ENCODE measurements at regions not wholly inside any gene's neighbourhood (a gene's known extent, or its start where the extent isn't known, plus 50 kb on each side); places are given as distances from the start of the nearest gene placed in this dataset.
"Not testable (repeated sequence)": the region's sequence is repeated elsewhere in the genome, so short reads cannot be mapped to it uniquely, and the experiment has no call there.

- DNase-seq (ENCODE audit: low read depth in 2 of 2): no peak
Observed at GRCh38 chr3:71968544-71968943, 183.6 kb upstream of the PROK2 start.

- no peak for DNase-seq (ENCODE audit: low read depth in 2 of 2)
Observed at GRCh38 chr3:71966185-71966584, 181.2 kb upstream of the PROK2 start.

GRCh38 chr3:71964170-71964569, 179.2 kb upstream of the PROK2 start:
- DNase-seq (ENCODE audit: low read depth in 2 of 2): no peak

- no peak for DNase-seq (ENCODE audit: low read depth in 2 of 2)
Observed at GRCh38 chr3:71962561-71963240, 177.8 kb upstream of the PROK2 start.

GRCh38 chr3:71961891-71962290, 176.9 kb upstream of the PROK2 start:
- no peak for DNase-seq (ENCODE audit: low read depth in 2 of 2)

- no peak for DNase-seq (ENCODE audit: low read depth in 2 of 2)
Observed at GRCh38 chr3:71961378-71961777, 176.4 kb upstream of the PROK2 start.

- DNase-seq (ENCODE audit: low read depth in 2 of 2): no peak
Observed at GRCh38 chr3:71958533-71958932, 173.6 kb upstream of the PROK2 start.

GRCh38 chr3:71956716-71957115, 171.8 kb upstream of the PROK2 start:
- no peak for DNase-seq (ENCODE audit: low read depth in 2 of 2)

GRCh38 chr3:71956069-71956340, 171.1 kb upstream of the PROK2 start:
- DNase-seq (ENCODE audit: low read depth in 2 of 2): no peak

GRCh38 chr3:71955240-71956068, 170.5 kb upstream of the PROK2 start:
- no peak for DNase-seq (ENCODE audit: low read depth in 2 of 2)

- no peak for DNase-seq (ENCODE audit: low read depth in 2 of 2)
Observed at GRCh38 chr3:71951842-71952241, 166.9 kb upstream of the PROK2 start.

- DNase-seq (ENCODE audit: low read depth in 2 of 2): no peak
Observed at GRCh38 chr3:71951361-71951760, 166.4 kb upstream of the PROK2 start.

GRCh38 chr3:71949442-71949841, 164.5 kb upstream of the PROK2 start:
- no peak for DNase-seq (ENCODE audit: low read depth in 2 of 2)

GRCh38 chr3:71944482-71945065, 159.6 kb upstream of the PROK2 start:
- no peak for DNase-seq (ENCODE audit: low read depth in 2 of 2)

GRCh38 chr3:71942432-71943187, 157.7 kb upstream of the PROK2 start:
- no peak for DNase-seq (ENCODE audit: low read depth in 2 of 2)

GRCh38 chr3:71940486-71940885, 155.5 kb upstream of the PROK2 start:
- no peak for DNase-seq (ENCODE audit: low read depth in 2 of 2)

- not testable (repeated sequence) for DNase-seq (ENCODE audit: low read depth in 2 of 2)
Observed at GRCh38 chr3:71938081-71938480, 153.1 kb upstream of the PROK2 start.

- no peak for DNase-seq (ENCODE audit: low read depth in 2 of 2)
Observed at GRCh38 chr3:71936681-71937080, 151.7 kb upstream of the PROK2 start.

- DNase-seq (ENCODE audit: low read depth in 2 of 2): no peak
Observed at GRCh38 chr3:71934520-71935270, 149.7 kb upstream of the PROK2 start.

GRCh38 chr3:71931922-71932321, 147.0 kb upstream of the PROK2 start:
- no peak for DNase-seq (ENCODE audit: low read depth in 2 of 2)

- DNase-seq (ENCODE audit: low read depth in 2 of 2): no peak
Observed at GRCh38 chr3:71930056-71930991, 145.4 kb upstream of the PROK2 start.
